ENCODE measurements at regions not wholly inside any gene's neighbourhood (a gene's known extent, or its start where the extent isn't known, plus 50 kb on each side); places are given as distances from the start of the nearest gene placed in this dataset.

GRCh38 chr11:28976012-28976800, 868.0 kb downstream of the METTL15 start:
- H3K36me3 Mint-ChIP-seq (ENCODE audit: insufficient read depth, unreplicated experiment), result no peaks in the 10 kb centered on the region
- TF ChIP-seq CTCF (IDR thresholded peaks at IDR 0.05; ENCODE audit: unreplicated experiment), result no peak
- no peak overlapping the region for H3K27ac Mint-ChIP-seq (ENCODE audit: low read depth, unreplicated experiment)
- H3K9me3 Mint-ChIP-seq (ENCODE audit: unreplicated experiment), result no peaks in the 10 kb centered on the region
- CTCF ChIA-PET, result interaction anchor here (1.1 kb wide), 1 partner anchor 15 kb away, joined by 3 read pairs; no protein-coding TSS in a partner anchor
- BruUV-seq (replicated peaks), result no TSS peak
- intact Hi-C loops (cut with micrococcal nuclease), result no loop called here
- H3K4me3 Mint-ChIP-seq (ENCODE audit: unreplicated experiment), result no peak overlapping the region
- POLR2A ChIA-PET, result interaction anchor here (0.7 to 1.1 kb wide), 3 partner anchors 17 to 87 kb away, joined by 3 to 6 read pairs (median 3); no protein-coding TSS in a partner anchor
- peaks cover 10% of the 10 kb centered on the region for H3K4me1 Mint-ChIP-seq (ENCODE audit: insufficient read depth, unreplicated experiment)
- DNase-seq (ENCODE audit: unreplicated experiment), result no peak
- H3K27me3 Mint-ChIP-seq (ENCODE audit: insufficient read depth, unreplicated experiment), result no peaks in the 10 kb centered on the region

GRCh38 chr11:28969832-28970231, 861.6 kb downstream of the METTL15 start:
- no peak overlapping the region for H3K27ac Mint-ChIP-seq (ENCODE audit: low read depth, unreplicated experiment)
- CTCF ChIA-PET, result no interaction called here
- TF ChIP-seq CTCF (IDR thresholded peaks at IDR 0.05; ENCODE audit: unreplicated experiment), result no peak
- H3K4me1 Mint-ChIP-seq (ENCODE audit: insufficient read depth, unreplicated experiment), result peaks cover 8% of the 10 kb centered on the region
- H3K36me3 Mint-ChIP-seq (ENCODE audit: insufficient read depth, unreplicated experiment), result no peaks in the 10 kb centered on the region
- POLR2A ChIA-PET, result no interaction called here
- BruUV-seq (replicated peaks), result no TSS peak
- no peaks in the 10 kb centered on the region for H3K27me3 Mint-ChIP-seq (ENCODE audit: insufficient read depth, unreplicated experiment)
- intact Hi-C loops (cut with micrococcal nuclease), result no loop called here
- no peaks in the 10 kb centered on the region for H3K9me3 Mint-ChIP-seq (ENCODE audit: unreplicated experiment)
- DNase-seq (ENCODE audit: unreplicated experiment), result no peak
- H3K4me3 Mint-ChIP-seq (ENCODE audit: unreplicated experiment), result no peak overlapping the region

- H3K9me3 Mint-ChIP-seq (ENCODE audit: unreplicated experiment), result no peaks in the 10 kb centered on the region
- TF ChIP-seq CTCF (IDR thresholded peaks at IDR 0.05; ENCODE audit: unreplicated experiment), result no peak
- CTCF ChIA-PET, result interaction anchor here (0.6 kb wide), 2 partner anchors 134 to 238 kb away, joined by 3 read pairs; no protein-coding TSS in a partner anchor
- BruUV-seq (replicated peaks), result no TSS peak
- peaks cover 21% of the 10 kb centered on the region for H3K4me1 Mint-ChIP-seq (ENCODE audit: insufficient read depth, unreplicated experiment)
- POLR2A ChIA-PET, result no interaction called here
- H3K36me3 Mint-ChIP-seq (ENCODE audit: insufficient read depth, unreplicated experiment), result no peaks in the 10 kb centered on the region
- no peaks in the 10 kb centered on the region for H3K27me3 Mint-ChIP-seq (ENCODE audit: insufficient read depth, unreplicated experiment)
- no peak overlapping the region for H3K27ac Mint-ChIP-seq (ENCODE audit: low read depth, unreplicated experiment)
- DNase-seq (ENCODE audit: unreplicated experiment), result no peak
- intact Hi-C loops (cut with micrococcal nuclease), result no loop called here
- no peak overlapping the region for H3K4me3 Mint-ChIP-seq (ENCODE audit: unreplicated experiment)
Measured at GRCh38 chr11:28966951-28967350, 858.8 kb downstream of the METTL15 start.

- ChIA-PET POLR2A (no interaction called here), CTCF (no interaction called here)
- no peak for TF ChIP-seq CTCF (IDR thresholded peaks at IDR 0.05; ENCODE audit: unreplicated experiment)
- H3K27ac Mint-ChIP-seq (ENCODE audit: low read depth, unreplicated experiment), result no peak overlapping the region
- no peak for DNase-seq (ENCODE audit: unreplicated experiment)
- H3K27me3 Mint-ChIP-seq (ENCODE audit: insufficient read depth, unreplicated experiment), result no peaks in the 10 kb centered on the region
- H3K9me3 Mint-ChIP-seq (ENCODE audit: unreplicated experiment), result no peaks in the 10 kb centered on the region
- H3K4me3 Mint-ChIP-seq (ENCODE audit: unreplicated experiment), result no peak overlapping the region
- intact Hi-C loops (cut with micrococcal nuclease), result no loop called here
- H3K4me1 Mint-ChIP-seq (ENCODE audit: insufficient read depth, unreplicated experiment), result peaks cover 26% of the 10 kb centered on the region
- no peaks in the 10 kb centered on the region for H3K36me3 Mint-ChIP-seq (ENCODE audit: insufficient read depth, unreplicated experiment)
- no TSS peak for BruUV-seq (replicated peaks)
Measured at GRCh38 chr11:28965819-28966218, 857.6 kb downstream of the METTL15 start.
